K562 (cell line): ENCODE measurements at regions not wholly inside any gene's neighbourhood (a gene's known extent, or its start where the extent isn't known, plus 50 kb on each side); places are given as distances from the start of the nearest gene placed in this dataset.

Experiments
- ATAC-seq: fragments of 200-7000 bp; cut with Tn5 transposase; 3 replicates; pipeline ENCODE4 v1.9.1; 2020; ENCODE audit warnings: moderate library complexity
- BruUV-seq: library from RNA; stranded (reverse); fragments of 400-500 nt; replicated peaks from 2 replicates; lab custom pipeline; 2021; lab: Mats Ljungman, UMichigan
- CTCF ChIA-PET: fragments of 300-600 bp; formaldehyde crosslinking; extraction: SDS; loops from one replicate; lab custom pipeline; 2021; ENCODE audit warnings: low intra/inter-chr PET ratio; lab: Yijun Ruan, JAX
- POLR2A ChIA-PET: fragments of 300-600, 350-650 bp; sonication (Branson Sonifier 250); formaldehyde crosslinking; extraction: SDS; loops from one replicate; lab custom pipeline; 2021; ENCODE audit warnings: antibody characterized with exemption, inconsistent platforms; lab: Yijun Ruan, JAX
- DNase-seq, 4 experiments: peaks; one replicate each; pipeline versions ENCODE4 v3.0.0 to v3.0.0-alpha.2; 2011 to 2018; ENCODE audit warnings: low spot score in 3 of 4, mixed read lengths in 3 of 4; ENCODE audit errors: extremely low read depth in 1 of 4
- FAIRE-seq: peaks from 2 replicates; lab custom pipeline; 2011; peaks lifted over from hg19 to GRCh38; lab: Jason Lieb, UNC
- H2AFZ ChIP-seq: 2 replicates; pipeline ENCODE4 v1.6.0; 2011; ENCODE audit warnings: low read depth, low read length, control low read depth, inconsistent platforms
- H3K27ac ChIP-seq: fragments of 200-600 bp; 3 replicates; pipeline ENCODE4 v1.8.0; 2011; ENCODE audit warnings: low read depth, mild to moderate bottlenecking, control low read depth, inconsistent platforms, low read length, moderate library complexity, mixed read lengths; ENCODE audit errors: extremely low read depth
- H3K27me3 ChIP-seq, 2 experiments: fragments of 300-600 bp in 1 of 2; 2 replicates in 1 of 2; 3 replicates in 1 of 2; pipeline versions ENCODE4 v1.6.0 to v1.8.0; 2011; ENCODE audit warnings: inconsistent platforms in 2 of 2, low read length in 2 of 2, mild to moderate bottlenecking in 1 of 2, mixed read lengths in 1 of 2, moderate library complexity in 1 of 2; ENCODE audit not compliant: control insufficient read depth in 2 of 2, insufficient read depth in 2 of 2
- H3K36me3 ChIP-seq: fragments of 300-600 bp; 3 replicates; pipeline ENCODE4 v1.8.0; 2011; ENCODE audit warnings: mild to moderate bottlenecking, low read length, inconsistent platforms; ENCODE audit not compliant: control insufficient read depth, insufficient read depth
- H3K4me1 ChIP-seq, 2 experiments: fragments of 200-600 bp in 1 of 2; replicated peaks in 1 of 2; 2 replicates in 1 of 2; 3 replicates in 1 of 2; pipeline versions ENCODE4 v1.5.1 to v1.8.0; 2011; ENCODE audit warnings: inconsistent platforms in 2 of 2, low read length in 2 of 2, mild to moderate bottlenecking in 1 of 2, mixed read lengths in 1 of 2, moderate library complexity in 1 of 2; ENCODE audit not compliant: control insufficient read depth in 2 of 2, insufficient read depth in 2 of 2
- H3K4me2 ChIP-seq: 2 replicates; pipeline ENCODE4 v1.6.1; 2011; ENCODE audit warnings: low read length, control low read depth, inconsistent platforms, mixed read lengths; ENCODE audit not compliant: insufficient read depth
- H3K4me3 ChIP-seq: fragments of 200-600 bp; sonication (generic), shearing (Covaris generic); 2 replicates; pipeline ENCODE4 v1.5.1; 2016; ENCODE audit warnings: control low read depth, inconsistent platforms
- H3K79me2 ChIP-seq: fragments of 200-600 bp; 3 replicates; pipeline ENCODE4 v1.8.0; 2011; ENCODE audit warnings: low read length, inconsistent platforms; ENCODE audit not compliant: control insufficient read depth, insufficient read depth
- H3K9ac ChIP-seq, 2 experiments: 2 replicates each; pipeline versions ENCODE4 v1.6.0 to v1.6.1; 2011; ENCODE audit warnings: low read depth in 2 of 2, low read length in 2 of 2, control low read depth in 1 of 2, inconsistent platforms in 1 of 2, mild to moderate bottlenecking in 1 of 2, mixed read lengths in 1 of 2; ENCODE audit not compliant: insufficient read depth in 1 of 2
- H3K9me1 ChIP-seq: one replicate; pipeline ENCODE4 v1.6.0; 2011; ENCODE audit warnings: inconsistent platforms, mild to moderate bottlenecking, low read length, moderate library complexity; ENCODE audit not compliant: control insufficient read depth, insufficient read depth
- H3K9me3 ChIP-seq: replicated peaks from 2 replicates; pipeline ENCODE4 v1.5.1; 2011; ENCODE audit warnings: low read depth, low read length, inconsistent platforms; ENCODE audit not compliant: control insufficient read depth, insufficient read depth
- H4K20me1 ChIP-seq: replicated peaks from 2 replicates; pipeline ENCODE4 v1.6.1; 2011; ENCODE audit warnings: low read length, inconsistent platforms, mixed read lengths; ENCODE audit not compliant: control insufficient read depth, insufficient read depth
- CAMTA2 ChIP-seq: fragments of 250-450 bp; sonication (Bioruptor Pico); conservative IDR thresholded peaks from 2 replicates; pipeline ENCODE4 v1.5.1; 2022
- NFE2 ChIP-seq: IDR thresholded peaks from 2 replicates; pipeline ENCODE4 v1.6.1; 2014; ENCODE audit warnings: antibody characterized with exemption, low read depth
- PHTF2 ChIP-seq: fragments of 250-450 bp; sonication (Bioruptor Pico); IDR thresholded peaks from 2 replicates; pipeline ENCODE4 v1.5.0; 2021; ENCODE audit warnings: mild to moderate bottlenecking
- PRMT5 ChIP-seq: sonication (generic); formaldehyde crosslinking; IDR thresholded peaks from 2 replicates; pipeline ENCODE4 v1.5.0; 2020; ENCODE audit warnings: missing genetic modification reagents
- PYGO2 ChIP-seq: fragments of 450-650 bp; IDR thresholded peaks from 2 replicates; pipeline ENCODE4 v1.6.1; 2016; ENCODE audit warnings: mild to moderate bottlenecking, missing genetic modification characterization, moderate library complexity, missing compliant biosample characterization
- RUNX1 ChIP-seq: sonication (generic); IDR thresholded peaks from 2 replicates; pipeline ENCODE4 v1.6.1; 2016; ENCODE audit warnings: antibody characterized with exemption, low read depth
- SMAD1 ChIP-seq: fragments of 150-350 bp; IDR thresholded peaks from 2 replicates; pipeline ENCODE4 v1.6.1; 2014; ENCODE audit warnings: low read length, low read depth; ENCODE audit not compliant: partially characterized antibody
- TCFL5 ChIP-seq: fragments of 250-450 bp; sonication (Bioruptor Pico); conservative IDR thresholded peaks from 2 replicates; pipeline ENCODE4 v1.6.1; 2021; ENCODE audit warnings: mild to moderate bottlenecking, moderate library complexity, matching md5 sums
- ZNF311 ChIP-seq: fragments of 250-450 bp; sonication (Bioruptor Pico); IDR thresholded peaks from 2 replicates; pipeline ENCODE4 v1.4.0; 2020; ENCODE audit warnings: mild to moderate bottlenecking, moderate library complexity
- ZNF592 ChIP-seq: fragments of 450-650 bp; IDR thresholded peaks from 2 replicates; pipeline ENCODE4 v1.6.1; 2017; ENCODE audit warnings: antibody characterized with exemption, mild to moderate bottlenecking
- ZNF77 ChIP-seq: fragments of 250-450 bp; sonication (Bioruptor Pico); IDR thresholded peaks from 2 replicates; pipeline ENCODE4 v1.5.0; 2020
- WGBS: fragments of 100-300 bp; shearing (Covaris generic); methylation state at CpG from one replicate; pipeline ENCODE4 v1.1.6; 2016; ENCODE audit warnings: low coverage, mixed read lengths; ENCODE audit not compliant: insufficient coverage; ENCODE audit errors: missing lambda C conversion rate; 5-methylcytosine and 5-hydroxymethylcytosine counted together
- in situ Hi-C: fragments of 300-500 bp; cut with MboI; formaldehyde crosslinking; loops from 4 replicates; pipeline ENCODE4 v1.15.0; 2018; ENCODE audit warnings: inconsistent platforms, mixed read lengths
- intact Hi-C: fragments of 100-400 bp; cut with micrococcal nuclease; formaldehyde crosslinking; loops from 2 replicates; pipeline ENCODE4 v1.14.2; 2022
- TF ChIP-seq, protein P1 (sequence below): sonication (generic); formaldehyde crosslinking; IDR thresholded peaks from 2 replicates; pipeline ENCODE4 v1.8.0; 2022; ENCODE audit warnings: mild to moderate bottlenecking, missing genetic modification reagents

GRCh38 chr12:84413656-84414055 lies 498.9 kb downstream of the SLC6A15 start (continued):
- TF ChIP-seq, protein P1, sequence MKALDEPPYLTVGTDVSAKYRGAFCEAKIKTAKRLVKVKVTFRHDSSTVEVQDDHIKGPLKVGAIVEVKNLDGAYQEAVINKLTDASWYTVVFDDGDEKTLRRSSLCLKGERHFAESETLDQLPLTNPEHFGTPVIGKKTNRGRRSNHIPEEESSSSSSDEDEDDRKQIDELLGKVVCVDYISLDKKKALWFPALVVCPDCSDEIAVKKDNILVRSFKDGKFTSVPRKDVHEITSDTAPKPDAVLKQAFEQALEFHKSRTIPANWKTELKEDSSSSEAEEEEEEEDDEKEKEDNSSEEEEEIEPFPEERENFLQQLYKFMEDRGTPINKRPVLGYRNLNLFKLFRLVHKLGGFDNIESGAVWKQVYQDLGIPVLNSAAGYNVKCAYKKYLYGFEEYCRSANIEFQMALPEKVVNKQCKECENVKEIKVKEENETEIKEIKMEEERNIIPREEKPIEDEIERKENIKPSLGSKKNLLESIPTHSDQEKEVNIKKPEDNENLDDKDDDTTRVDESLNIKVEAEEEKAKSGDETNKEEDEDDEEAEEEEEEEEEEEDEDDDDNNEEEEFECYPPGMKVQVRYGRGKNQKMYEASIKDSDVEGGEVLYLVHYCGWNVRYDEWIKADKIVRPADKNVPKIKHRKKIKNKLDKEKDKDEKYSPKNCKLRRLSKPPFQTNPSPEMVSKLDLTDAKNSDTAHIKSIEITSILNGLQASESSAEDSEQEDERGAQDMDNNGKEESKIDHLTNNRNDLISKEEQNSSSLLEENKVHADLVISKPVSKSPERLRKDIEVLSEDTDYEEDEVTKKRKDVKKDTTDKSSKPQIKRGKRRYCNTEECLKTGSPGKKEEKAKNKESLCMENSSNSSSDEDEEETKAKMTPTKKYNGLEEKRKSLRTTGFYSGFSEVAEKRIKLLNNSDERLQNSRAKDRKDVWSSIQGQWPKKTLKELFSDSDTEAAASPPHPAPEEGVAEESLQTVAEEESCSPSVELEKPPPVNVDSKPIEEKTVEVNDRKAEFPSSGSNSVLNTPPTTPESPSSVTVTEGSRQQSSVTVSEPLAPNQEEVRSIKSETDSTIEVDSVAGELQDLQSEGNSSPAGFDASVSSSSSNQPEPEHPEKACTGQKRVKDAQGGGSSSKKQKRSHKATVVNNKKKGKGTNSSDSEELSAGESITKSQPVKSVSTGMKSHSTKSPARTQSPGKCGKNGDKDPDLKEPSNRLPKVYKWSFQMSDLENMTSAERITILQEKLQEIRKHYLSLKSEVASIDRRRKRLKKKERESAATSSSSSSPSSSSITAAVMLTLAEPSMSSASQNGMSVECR (CRISPR knock-in tag) = no peak
- TF ChIP-seq PYGO2 (tag) (no peak), NFE2 (no peak)

- no peak overlapping the region for H2AFZ ChIP-seq
- POLR2A ChIA-PET = no interaction called here
- intact Hi-C loops = no loop called here
- TF ChIP-seq RUNX1 (no peak), CAMTA2 (no peak), PHTF2 (CRISPR knock-in tag) (no peak), ZNF77 (CRISPR knock-in tag) (no peak), ZNF311 (no peak), TCFL5 (no peak), SMAD1 (no peak), PRMT5 (CRISPR knock-in tag) (no peak), ZNF592 (no peak)
Measured at GRCh38 chr12:84412226-84412625, 500.4 kb downstream of the SLC6A15 start.

More at GRCh38 chr12:84412226-84412625, 500.4 kb downstream of the SLC6A15 start:
- in situ Hi-C loops = no loop called here
- WGBS = 0% methylated on average over 1 of the region's 1 CpG
- Histone ChIP-seq H3K79me2 (no peaks in the 10 kb centered on the region), H3K27ac (no peak overlapping the region), H3K4me1 (no peaks in the 10 kb centered on the region), H3K4me3 (no peak overlapping the region), H4K20me1 (no peaks in the 10 kb centered on the region), H3K27me3 (no peaks in the 10 kb centered on the region), H3K36me3 (no peaks in the 10 kb centered on the region), H3K9me3 (no peaks in the 10 kb centered on the region; the same call in 1 of the 2 replicates), H3K9ac (no peak overlapping the region), H3K9me1 (no peaks in the 10 kb centered on the region), H3K4me2 (no peak overlapping the region)
- no peak for FAIRE-seq
- DNase-seq = no peak
- no peak for ATAC-seq
- CTCF ChIA-PET = no interaction called here
- no TSS peak for BruUV-seq
